Liver (tissue), 7 donors: ENCODE measurements at regions not wholly inside any gene's neighbourhood (a gene's known extent, or its start where the extent isn't known, plus 50 kb on each side); places are given as distances from the start of the nearest gene placed in this dataset.

ENCODE experiments used
- DNase-seq: peaks from one replicate; pipeline ENCODE4 v3.0.0-alpha.2; 2017; ENCODE audit warnings: low spot score
- H3K27ac ChIP-seq, 2 donors: one replicate each; pipeline ENCODE4 v1.7.0; 2013; ENCODE audit warnings: inconsistent platforms in 2 of 2, low read length in 2 of 2, control low read depth in 1 of 2, low read depth in 1 of 2, mild to moderate bottlenecking in 1 of 2
- H3K27me3 ChIP-seq, 4 donors: one replicate each; pipeline versions ENCODE4 v1.6.1 to v1.7.0; 2013; ENCODE audit warnings: low read length in 3 of 4, inconsistent platforms in 1 of 4, mild to moderate bottlenecking in 1 of 4, moderate library complexity in 1 of 4; ENCODE audit not compliant: control insufficient read depth in 4 of 4, insufficient read depth in 4 of 4
- H3K36me3 ChIP-seq, 4 donors: one replicate each; pipeline versions ENCODE4 v1.6.1 to v1.7.0; 2013; ENCODE audit warnings: low read length in 3 of 4, mild to moderate bottlenecking in 3 of 4, low read depth in 1 of 4, moderate library complexity in 1 of 4; ENCODE audit not compliant: control insufficient read depth in 4 of 4, insufficient read depth in 3 of 4
- H3K4me1 ChIP-seq, 4 donors: one replicate each; pipeline versions ENCODE4 v1.6.1 to v1.7.0; 2013; ENCODE audit warnings: low read length in 3 of 4, mild to moderate bottlenecking in 3 of 4, moderate library complexity in 1 of 4; ENCODE audit not compliant: control insufficient read depth in 4 of 4, insufficient read depth in 4 of 4
- H3K4me3 ChIP-seq, 3 donors: one replicate each; pipeline versions ENCODE4 v1.6.1 to v1.7.0; 2013; ENCODE audit warnings: low read length in 3 of 3, control low read depth in 1 of 3, low read depth in 1 of 3, mild to moderate bottlenecking in 1 of 3
- H3K9ac ChIP-seq, 2 donors: one replicate each; pipeline ENCODE4 v1.7.0; 2013; ENCODE audit warnings: low read length in 2 of 2, mild to moderate bottlenecking in 2 of 2, moderate library complexity in 2 of 2, control low read depth in 1 of 2, low read depth in 1 of 2
- H3K9me3 ChIP-seq, 4 donors: one replicate each; pipeline versions ENCODE4 v1.6.1 to v1.7.0; 2013; ENCODE audit warnings: low read length in 3 of 4; ENCODE audit not compliant: control insufficient read depth in 4 of 4
- ATF3 ChIP-seq: IDR thresholded peaks from 2 replicates; pipeline ENCODE4 v1.6.1; 2016; ENCODE audit warnings: antibody characterized with exemption
- EGR1 ChIP-seq, 2 donors: IDR thresholded peaks; 2 replicates each; pipeline ENCODE4 v1.6.1; 2016 to 2018; ENCODE audit warnings: antibody characterized with exemption in 2 of 2, low read depth in 2 of 2
- FOXA1 ChIP-seq: IDR thresholded peaks from 2 replicates; pipeline ENCODE4 v1.6.1; 2016; ENCODE audit warnings: antibody characterized with exemption
- FOXA2 ChIP-seq: IDR thresholded peaks from 2 replicates; pipeline ENCODE4 v1.6.1; 2016; ENCODE audit warnings: antibody characterized with exemption
- GABPA ChIP-seq, 2 donors: IDR thresholded peaks in 1 of 2; conservative IDR thresholded peaks in 1 of 2; 2 replicates each; pipeline ENCODE4 v1.6.1; 2016; ENCODE audit warnings: antibody characterized with exemption in 2 of 2, mild to moderate bottlenecking in 1 of 2, moderate library complexity in 1 of 2
- HNF4A ChIP-seq, 2 donors: conservative IDR thresholded peaks; 2 replicates each; pipeline ENCODE4 v1.6.1; 2016; ENCODE audit warnings: antibody characterized with exemption in 2 of 2, mild to moderate bottlenecking in 2 of 2
- JUND ChIP-seq, 2 donors: IDR thresholded peaks; 2 replicates each; pipeline ENCODE4 v1.6.1; 2016; ENCODE audit warnings: antibody characterized with exemption in 2 of 2
- MAX ChIP-seq: IDR thresholded peaks from 2 replicates; pipeline ENCODE4 v1.6.1; 2016; ENCODE audit warnings: antibody characterized with exemption
- NR2F2 ChIP-seq: IDR thresholded peaks from 2 replicates; pipeline ENCODE4 v1.6.1; 2016; ENCODE audit warnings: antibody characterized with exemption
- RAD21 ChIP-seq, 2 donors: IDR thresholded peaks; 2 replicates each; pipeline ENCODE4 v1.6.1; 2016; ENCODE audit warnings: antibody characterized with exemption in 2 of 2, mild to moderate bottlenecking in 2 of 2
- REST ChIP-seq: IDR thresholded peaks from 2 replicates; pipeline ENCODE4 v1.6.1; 2016; ENCODE audit warnings: antibody characterized with exemption, mild to moderate bottlenecking
- RXRA ChIP-seq, 2 donors: IDR thresholded peaks; 2 replicates each; pipeline ENCODE4 v1.6.1; 2017 to 2018; ENCODE audit warnings: antibody characterized with exemption in 2 of 2, mild to moderate bottlenecking in 1 of 2
- SP1 ChIP-seq: IDR thresholded peaks from 2 replicates; pipeline ENCODE4 v1.6.1; 2018; ENCODE audit warnings: antibody characterized with exemption, mild to moderate bottlenecking
- TAF1 ChIP-seq: conservative IDR thresholded peaks from 2 replicates; pipeline ENCODE4 v1.6.1; 2016; ENCODE audit warnings: antibody characterized with exemption, mild to moderate bottlenecking
- YY1 ChIP-seq: IDR thresholded peaks from 2 replicates; pipeline ENCODE4 v1.6.1; 2016; ENCODE audit warnings: antibody characterized with exemption, mild to moderate bottlenecking
- ZBTB33 ChIP-seq: IDR thresholded peaks from 2 replicates; pipeline ENCODE4 v1.6.1; 2016; ENCODE audit warnings: antibody characterized with exemption
- WGBS: extraction: QIAGEN DNeasy Blood & Tissue Kit; methylation state at CpG from one replicate; pipeline ENCODE4 v1.1.7; 2013; 5-methylcytosine and 5-hydroxymethylcytosine counted together
- donor health status: healthy.
- donor health status: healthy.
- donor health status: healthy.
- donor health status: healthy.

- 89% methylated on average over 2 of the region's 2 CpGs for WGBS
- no peak for TF ChIP-seq SP1
Observed at GRCh38 chr12:105431537-105432100, 101.1 kb downstream of the C12orf75 start.

DNA sequence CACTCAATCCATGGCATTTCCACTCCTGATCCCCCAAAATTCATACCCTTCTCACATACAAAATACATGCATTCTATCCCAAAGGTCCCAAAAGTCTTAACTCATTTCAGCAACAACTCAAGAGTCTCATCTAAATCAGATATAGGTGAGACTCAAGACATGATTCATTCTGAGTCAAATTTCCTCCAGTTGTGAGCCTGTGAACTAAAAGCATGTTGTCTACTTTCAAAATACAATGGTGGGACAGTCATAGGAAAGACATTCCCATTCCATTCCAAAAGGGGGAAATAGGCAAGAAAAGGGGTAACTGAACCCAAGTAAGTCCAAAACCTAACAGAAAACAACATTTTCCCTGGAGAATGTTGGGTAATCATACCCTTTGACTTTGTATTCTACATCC is 103.3 kb downstream of the C12orf75 start:
- no peak overlapping the region for H3K27ac ChIP-seq
- no peak overlapping the region for H3K9ac ChIP-seq
- H3K4me3 ChIP-seq: no peak overlapping the region
- H3K4me1 ChIP-seq: no peaks in the 10 kb centered on the region
- H3K27me3 ChIP-seq: no peaks in the 10 kb centered on the region
- H3K36me3 ChIP-seq: no peaks in the 10 kb centered on the region
- DNase-seq: no peak
- TF ChIP-seq NR2F2 (no peak), GABPA (IDR thresholded peaks at IDR 0.05 in 1 of 2, conservative IDR thresholded peaks at IDR 0.05 in 1 of 2) (no peak), REST (no peak), ATF3 (no peak), EGR1 (IDR thresholded peaks at IDR 0.05; ENCODE audit: low read depth in 2 of 2) (no peak), MAX (no peak), RAD21 (IDR thresholded peaks at IDR 0.05) (no peak), FOXA1 (no peak), RXRA (IDR thresholded peaks at IDR 0.05) (no peak), JUND (IDR thresholded peaks at IDR 0.05) (no peak), YY1 (no peak)
- no peaks in the 10 kb centered on the region for H3K9me3 ChIP-seq

More at GRCh38 chr12:105431537-105432100, 101.1 kb downstream of the C12orf75 start:
- Histone ChIP-seq H3K4me1 (peaks cover 0 to 2% (median 0%) of the 10 kb centered on the region in 4 donors), H3K4me3 (no peak overlapping the region), H3K27ac (no peak overlapping the region), H3K9ac (no peak overlapping the region), H3K36me3 (no peaks in the 10 kb centered on the region), H3K27me3 (no peaks in the 10 kb centered on the region), H3K9me3 (no peaks in the 10 kb centered on the region)
- no peak for DNase-seq

DNA sequence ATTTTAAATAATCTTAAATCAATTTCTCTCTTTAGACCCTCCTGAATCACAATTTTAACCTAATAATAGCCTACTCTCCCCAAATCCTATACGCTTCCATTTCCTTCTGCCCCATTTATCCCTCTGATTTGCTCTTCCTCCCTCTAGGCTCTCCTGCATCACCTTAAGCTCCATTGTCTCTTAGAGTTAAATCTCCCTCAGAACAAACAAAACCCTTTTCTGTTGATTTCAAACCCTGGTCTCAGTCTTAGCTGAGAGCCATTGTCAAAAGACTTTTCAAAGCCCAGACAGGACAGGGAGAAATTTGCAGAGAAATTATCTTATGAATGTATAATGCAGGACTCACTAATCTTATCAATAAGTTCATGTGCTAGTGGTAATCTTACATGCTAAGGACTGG is 106.1 kb downstream of the C12orf75 start:
- no peaks in the 10 kb centered on the region for H3K36me3 ChIP-seq
- WGBS: 95% methylated on average over 1 of the region's 1 CpG
- no peaks in the 10 kb centered on the region for H3K4me1 ChIP-seq
- H3K27ac ChIP-seq: no peak overlapping the region
- DNase-seq: no peak
- no peaks in the 10 kb centered on the region for H3K27me3 ChIP-seq
- no peak overlapping the region for H3K4me3 ChIP-seq
- H3K9ac ChIP-seq: no peak overlapping the region
- peaks cover 0 to 7% (median 0%) of the 10 kb centered on the region in 4 donors for H3K9me3 ChIP-seq
- no peak for TF ChIP-seq YY1
- no peak for TF ChIP-seq GABPA (IDR thresholded peaks at IDR 0.05 in 1 of 2, conservative IDR thresholded peaks at IDR 0.05 in 1 of 2)
- TF ChIP-seq JUND (IDR thresholded peaks at IDR 0.05): no peak
- no peak for TF ChIP-seq TAF1
- TF ChIP-seq REST: no peak
- no peak for TF ChIP-seq NR2F2
- TF ChIP-seq ATF3: no peak
- TF ChIP-seq RXRA (IDR thresholded peaks at IDR 0.05): no peak
- TF ChIP-seq ZBTB33: no peak
- TF ChIP-seq MAX: no peak
- no peak for TF ChIP-seq EGR1 (IDR thresholded peaks at IDR 0.05; ENCODE audit: low read depth in 2 of 2)
- TF ChIP-seq RAD21 (IDR thresholded peaks at IDR 0.05): no peak
- no peak for TF ChIP-seq HNF4A (conservative IDR thresholded peaks at IDR 0.05)
- TF ChIP-seq FOXA2: no peak
